Astrocyte (in vitro differentiated cells and primary cell): ENCODE measurements at regions not wholly inside any gene's neighbourhood (a gene's known extent, or its start where the extent isn't known, plus 50 kb on each side); places are given as distances from the start of the nearest gene placed in this dataset.

ENCODE experiments used
- CTCF ChIP-seq: IDR thresholded peaks from 2 replicates; pipeline ENCODE4 v1.5.1; 2011; ENCODE audit warnings: low read depth, mild to moderate bottlenecking, inconsistent platforms, low read length, moderate library complexity; ENCODE audit not compliant: insufficient read depth
- EZH2 ChIP-seq: IDR thresholded peaks from 2 replicates; pipeline ENCODE4 v1.6.1; 2012; ENCODE audit warnings: mild to moderate bottlenecking, low read length, inconsistent platforms; ENCODE audit not compliant: insufficient read depth

DNA sequence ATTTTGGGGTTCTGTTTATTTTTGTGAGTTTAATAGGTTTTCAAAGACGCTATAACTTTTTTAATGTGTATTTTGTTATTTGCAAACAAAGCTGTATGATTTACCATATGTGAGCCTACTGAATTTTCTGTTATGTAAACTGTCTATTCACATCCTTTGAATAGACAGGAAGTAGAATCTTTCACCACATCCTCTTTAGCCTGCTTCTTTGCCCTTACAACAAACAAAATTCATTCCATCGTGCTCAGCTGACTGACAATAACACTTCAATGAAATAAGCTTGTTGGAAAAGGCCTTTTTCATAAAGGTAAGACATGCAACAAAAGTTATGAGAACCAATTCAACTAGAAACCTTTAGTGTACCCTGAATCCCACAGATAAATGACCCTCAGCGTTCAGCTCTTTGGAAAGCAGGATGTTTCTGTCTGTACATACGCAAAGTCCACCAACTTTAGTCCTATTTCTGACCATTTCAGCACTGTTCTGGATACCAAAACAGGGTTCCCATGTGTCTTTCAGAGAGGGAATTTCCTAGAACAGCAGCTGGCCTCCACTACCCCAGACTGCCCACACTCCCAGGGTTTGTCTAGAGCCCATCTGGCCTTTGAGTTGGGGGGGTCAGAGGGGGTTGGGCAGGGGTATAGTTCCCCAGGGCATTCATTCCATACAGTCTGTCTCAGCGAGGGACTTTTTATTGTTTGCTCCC lies 71.3 kb downstream of the DUSP6 start:
- TF ChIP-seq CTCF, result no peak
- no peak for TF ChIP-seq EZH2
